HG03060 (cell line): ENCODE measurements at regions not wholly inside any gene's neighbourhood (a gene's known extent, or its start where the extent isn't known, plus 50 kb on each side); places are given as distances from the start of the nearest gene placed in this dataset.
"Not testable (repeated sequence)": the region's sequence is repeated elsewhere in the genome, so short reads cannot be mapped to it uniquely, and the experiment has no call there.

ENCODE experiments used
- ATAC-seq: cut with Tn5 transposase; IDR thresholded peaks from one replicate; pipeline ENCODE4 v1.9.1; 2021; ENCODE audit warnings: low read depth, moderate number of reproducible peaks; ENCODE audit not compliant: unreplicated experiment

DNA sequence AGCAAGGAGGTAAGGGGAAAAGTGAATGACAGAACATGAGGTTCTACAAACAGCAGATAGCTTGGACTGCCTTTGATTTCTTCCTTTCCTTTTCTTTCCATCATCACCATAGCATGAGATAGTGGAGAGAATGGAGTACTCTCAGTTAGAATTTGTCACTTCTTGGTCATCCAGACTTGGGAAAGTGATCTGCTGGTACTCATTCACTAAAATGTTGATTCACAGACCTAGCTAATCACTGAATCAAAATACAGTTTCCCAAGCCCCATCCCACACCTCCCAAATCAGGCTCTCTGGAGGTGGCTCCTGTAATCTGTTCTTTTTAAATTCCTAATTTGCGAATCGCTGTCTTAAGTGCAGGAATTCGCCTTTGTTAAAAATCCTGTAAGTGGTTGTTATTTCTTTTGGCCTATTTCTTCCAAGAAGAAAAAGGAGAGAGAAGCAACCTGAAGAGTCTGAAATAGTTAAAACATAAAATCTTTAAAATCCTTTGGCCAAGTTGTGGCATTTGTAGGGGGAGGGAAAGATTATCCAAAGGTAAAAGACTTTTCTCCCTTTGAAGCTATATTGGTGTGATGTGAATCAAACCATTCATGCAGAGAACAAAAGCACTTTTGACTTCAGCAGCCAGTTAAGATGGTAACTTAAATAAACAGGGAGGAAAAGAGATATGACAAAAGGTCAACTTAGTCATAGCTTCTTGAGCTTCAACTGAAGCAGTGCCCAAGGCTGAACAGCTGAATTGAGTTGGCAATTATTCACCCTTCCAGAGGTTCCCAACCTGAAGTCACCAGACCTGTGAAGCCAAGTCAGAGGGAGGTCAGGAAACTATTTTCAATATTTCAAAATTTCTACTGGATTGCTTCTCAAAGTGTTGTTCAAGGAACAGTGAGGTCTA, 255.1 kb upstream of the KRR1 start:
- ATAC-seq, result no peak

- no peak for ATAC-seq
Observed at GRCh38 chr12:75765170-75766059, 254.0 kb upstream of the KRR1 start.

GRCh38 chr12:75764091-75764841, 252.9 kb upstream of the KRR1 start:
- ATAC-seq, result no peak

GRCh38 chr12:75760573-75761294, 249.3 kb upstream of the KRR1 start:
- ATAC-seq, result no peak

DNA sequence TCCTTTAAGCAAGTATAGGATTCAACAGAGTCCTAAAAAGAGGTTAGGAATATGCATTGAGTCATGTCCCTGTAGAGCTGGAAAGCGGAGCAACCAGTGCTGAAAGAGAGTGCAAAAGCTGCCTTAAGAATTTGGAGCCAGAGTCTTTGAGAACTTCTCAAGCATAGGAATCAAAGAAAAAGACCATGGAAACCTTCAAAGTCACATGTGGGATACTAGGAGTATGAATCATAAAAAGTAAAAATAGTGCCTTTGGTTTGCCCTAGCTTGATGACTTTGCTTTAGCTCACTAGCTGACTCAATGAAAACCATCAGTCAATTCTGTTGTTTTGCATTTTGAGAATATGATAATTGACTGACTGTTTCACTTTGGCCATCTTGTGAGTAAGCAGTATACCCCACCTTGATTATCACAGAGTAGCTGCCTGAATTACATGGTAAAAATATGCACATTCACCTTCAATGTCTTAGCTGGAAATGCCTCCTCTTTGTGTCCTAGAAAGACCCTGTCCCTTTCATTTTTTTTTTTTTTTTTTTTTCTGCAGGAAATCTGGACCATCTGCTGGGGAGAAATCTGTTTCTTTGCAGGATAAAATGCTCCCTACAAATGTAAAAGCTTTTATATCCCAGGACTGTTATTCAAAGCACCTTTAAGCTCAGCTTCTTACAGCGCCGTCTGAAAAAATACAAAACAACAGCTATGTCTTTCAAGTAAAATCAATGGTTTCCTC, 248.6 kb upstream of the KRR1 start:
- peak; percentile 37 for ATAC-seq

DNA sequence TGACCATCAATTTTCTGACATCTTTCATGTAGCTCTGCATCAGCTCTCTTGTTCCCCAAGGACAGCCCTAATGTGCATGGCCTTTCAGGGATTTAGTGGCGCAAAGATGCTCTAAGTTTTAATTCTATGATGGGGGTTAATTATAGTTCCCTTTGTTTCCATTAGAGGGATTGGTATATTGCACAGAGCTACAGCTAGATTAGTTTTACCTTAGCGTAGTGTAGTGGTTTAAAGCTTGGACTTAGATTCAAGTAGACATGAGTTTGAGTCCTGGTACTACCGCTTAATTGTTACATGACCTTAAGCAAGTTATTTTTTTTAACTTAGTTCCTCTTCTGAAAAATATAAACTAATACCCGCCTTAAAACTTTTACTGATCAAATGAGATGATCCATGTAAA, 247.8 kb upstream of the KRR1 start:
- no peak for ATAC-seq

- ATAC-seq, result no peak
Observed at GRCh38 chr12:75756771-75757170, 245.4 kb upstream of the KRR1 start.

DNA sequence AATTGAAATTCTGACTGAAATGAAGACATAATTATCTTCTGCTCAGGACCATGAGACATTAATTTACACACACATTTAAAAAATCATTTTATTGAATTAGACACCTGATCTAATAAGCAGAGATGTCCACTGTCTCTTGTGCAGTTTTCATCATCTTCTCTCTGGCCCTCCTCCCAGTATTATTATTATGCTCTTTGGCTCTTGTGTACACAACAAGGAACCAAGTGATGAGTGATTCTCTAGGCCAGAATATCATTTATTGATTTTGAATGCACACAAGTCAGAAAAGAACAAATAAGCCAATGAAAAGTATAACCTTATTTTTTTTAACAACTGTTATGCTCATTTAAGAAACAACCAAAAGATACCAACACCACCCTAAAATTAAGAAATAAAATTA, 244.7 kb upstream of the KRR1 start:
- ATAC-seq, result no peak

GRCh38 chr12:75754698-75755097, 243.3 kb upstream of the KRR1 start:
- no peak for ATAC-seq

- no peak for ATAC-seq
Observed at GRCh38 chr12:75754141-75754540, 242.7 kb upstream of the KRR1 start.

DNA sequence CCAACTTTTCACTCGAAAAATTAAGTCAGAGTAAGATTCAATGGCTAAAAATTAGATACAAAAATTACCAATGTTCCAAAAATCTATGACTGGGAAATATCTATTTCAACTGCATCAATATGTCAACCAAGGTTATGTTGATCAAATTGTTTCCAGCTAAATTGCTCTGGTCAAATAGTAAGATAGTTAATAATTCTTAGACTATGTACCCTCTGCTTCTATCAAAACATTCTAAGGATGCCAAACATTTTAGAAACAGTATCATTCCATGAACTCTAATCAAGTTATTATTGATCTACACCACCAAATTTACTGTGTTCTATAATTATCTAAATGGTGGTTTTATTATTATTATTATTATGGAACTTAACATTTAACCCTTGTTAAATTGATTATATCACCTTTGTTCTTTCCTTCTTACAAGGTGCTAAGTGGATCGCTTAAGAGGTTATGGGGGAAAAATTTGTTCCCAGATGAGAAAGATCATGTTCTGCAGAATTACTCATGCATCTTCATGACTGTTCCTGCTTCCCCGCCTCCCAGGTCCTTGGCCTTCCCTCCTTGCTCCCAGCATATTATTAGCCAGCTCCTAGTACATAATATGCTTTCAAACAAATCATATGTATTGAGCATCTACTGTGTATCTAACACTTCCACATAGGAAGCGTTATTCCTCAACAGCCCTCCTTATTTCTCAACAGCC, 240.5 kb upstream of the KRR1 start:
- no peak for ATAC-seq

GRCh38 chr12:75750716-75751306, 239.4 kb upstream of the KRR1 start:
- ATAC-seq, result no peak

DNA sequence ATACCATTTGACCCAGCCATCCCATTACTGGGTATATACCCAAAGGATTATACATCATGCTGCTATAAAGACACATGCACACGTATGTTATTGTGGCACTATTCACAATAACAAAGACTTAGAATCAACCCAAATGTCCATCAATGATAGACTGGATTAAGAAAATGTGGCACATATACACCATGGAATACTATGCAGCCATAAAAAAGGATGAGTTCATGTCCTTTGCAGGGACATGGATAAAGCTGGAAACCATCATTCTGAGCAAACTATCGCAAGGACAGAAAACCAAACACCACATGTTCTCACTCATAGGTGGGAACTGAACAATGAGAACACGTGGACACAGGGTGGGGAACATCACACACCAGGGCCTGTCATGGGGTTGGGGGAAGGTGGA, 237.6 kb upstream of the KRR1 start:
- not testable (repeated sequence) for ATAC-seq

DNA sequence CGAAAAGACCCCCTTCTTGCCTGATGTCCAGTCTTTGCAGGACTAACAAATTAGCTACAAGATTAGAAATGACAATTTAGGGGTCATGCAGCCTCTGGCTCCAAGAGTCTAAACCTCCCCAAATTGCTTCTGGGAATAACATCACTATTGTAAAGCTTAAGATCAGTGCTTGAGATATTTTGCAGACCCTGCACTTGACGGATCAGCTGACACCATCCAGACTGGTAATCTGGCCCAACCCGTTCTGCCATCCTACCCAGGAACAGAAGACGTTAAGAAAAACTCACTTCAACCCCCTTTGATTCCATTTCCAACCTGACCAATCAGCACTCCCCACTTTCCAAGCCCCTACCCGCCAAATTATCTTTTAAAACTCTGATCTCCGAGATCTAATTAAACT, 236.7 kb upstream of the KRR1 start:
- no peak for ATAC-seq

GRCh38 chr12:75747572-75748021, 236.2 kb upstream of the KRR1 start:
- ATAC-seq, result no peak

- ATAC-seq, result no peak
Observed at GRCh38 chr12:75746621-75747020, 235.2 kb upstream of the KRR1 start.

DNA sequence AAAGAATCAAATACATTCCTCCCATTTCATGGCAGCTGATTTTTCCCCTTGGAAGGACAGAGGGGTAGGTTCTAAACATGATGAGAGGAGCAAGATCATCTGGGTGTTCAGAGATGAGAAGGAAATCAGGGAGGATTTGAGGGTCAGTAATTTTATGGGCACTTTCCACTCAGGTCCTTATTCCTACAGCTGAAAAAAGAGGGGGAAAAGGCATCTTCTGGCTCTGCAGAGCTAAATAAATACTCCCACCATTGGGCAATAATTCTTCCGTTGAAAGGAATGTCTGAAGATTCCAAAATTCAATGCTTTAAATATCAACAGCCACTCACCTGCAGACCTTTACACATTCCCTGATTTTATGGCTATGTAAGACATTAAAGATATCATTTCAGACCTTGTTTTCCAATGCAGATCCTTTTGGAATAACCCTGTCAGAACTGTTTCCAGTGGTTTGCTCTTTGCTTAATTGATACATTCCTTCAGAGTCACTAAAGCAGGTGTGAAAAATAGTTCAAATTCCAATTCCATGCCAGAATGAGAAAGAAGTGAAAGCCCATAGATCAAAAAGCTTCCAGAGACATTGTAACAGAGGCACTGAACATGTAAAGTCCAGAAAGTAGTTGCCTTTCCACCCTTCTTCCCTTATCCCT, 233.3 kb upstream of the KRR1 start:
- no peak for ATAC-seq

- no peak for ATAC-seq
Observed at GRCh38 chr12:75742961-75743360, 231.6 kb upstream of the KRR1 start.
